HG02610 (cell line): ENCODE measurements at regions not wholly inside any gene's neighbourhood (a gene's known extent, or its start where the extent isn't known, plus 50 kb on each side); places are given as distances from the start of the nearest gene placed in this dataset.
"Not testable (repeated sequence)": the region's sequence is repeated elsewhere in the genome, so short reads cannot be mapped to it uniquely, and the experiment has no call there.

Experiments
- ATAC-seq: cut with Tn5 transposase; IDR thresholded peaks from one replicate; pipeline ENCODE4 v1.9.1; 2021; ENCODE audit warnings: mild to moderate bottlenecking, moderate library complexity; ENCODE audit not compliant: unreplicated experiment

- ATAC-seq = peak; percentile 61
These were observed 65.2 kb downstream of the CCDC195 start for GRCh38 chr2:224650815-224651439.

DNA sequence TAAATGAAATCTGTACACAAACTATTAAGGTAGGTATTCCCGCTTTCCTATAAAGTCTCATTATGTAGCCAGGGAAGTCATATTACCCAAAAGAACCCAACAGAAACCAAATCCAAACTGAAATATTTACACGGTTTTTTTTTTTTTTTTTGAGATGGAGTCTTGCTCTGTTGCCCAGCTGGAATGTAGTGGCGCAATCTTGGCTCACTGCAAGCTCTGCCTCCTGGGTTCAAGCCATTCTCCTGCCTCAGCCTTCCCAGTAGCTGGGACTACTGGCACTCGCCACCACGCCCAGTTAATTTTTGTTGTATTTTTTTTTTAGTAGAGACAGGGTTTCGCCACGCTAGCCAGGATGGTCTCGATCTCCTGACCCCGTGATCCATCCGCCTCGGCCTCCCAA is 62.5 kb upstream of the CUL3 start:
- not testable (repeated sequence) for ATAC-seq

DNA sequence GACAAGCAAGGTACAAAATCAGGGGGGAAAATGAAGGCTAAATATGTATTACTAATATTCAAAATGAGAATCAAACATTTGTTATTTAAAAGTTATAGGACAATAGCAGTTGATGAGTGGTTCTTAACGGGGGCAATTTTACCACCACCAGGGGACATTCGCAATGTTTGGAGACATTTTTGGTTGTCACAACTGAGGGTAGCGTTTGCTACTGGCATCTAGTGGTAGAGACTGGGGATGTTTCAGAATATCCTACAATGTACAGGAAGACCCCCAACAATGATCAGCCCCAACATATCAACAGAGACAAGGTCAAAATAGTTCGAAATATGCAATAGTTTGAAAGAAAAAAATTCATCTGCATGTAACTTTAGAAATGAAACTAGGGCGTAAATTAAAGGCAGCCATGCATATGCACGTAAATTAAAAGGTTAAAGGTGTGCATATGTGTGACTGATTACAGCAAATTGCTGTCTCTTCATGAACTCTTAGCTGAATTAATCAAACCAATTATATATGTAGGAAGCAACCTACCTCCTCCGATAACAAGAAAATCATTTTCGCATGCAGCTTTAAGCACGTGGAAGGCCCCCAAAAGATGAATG is 61.2 kb upstream of the CUL3 start:
- ATAC-seq = peak; percentile 46

DNA sequence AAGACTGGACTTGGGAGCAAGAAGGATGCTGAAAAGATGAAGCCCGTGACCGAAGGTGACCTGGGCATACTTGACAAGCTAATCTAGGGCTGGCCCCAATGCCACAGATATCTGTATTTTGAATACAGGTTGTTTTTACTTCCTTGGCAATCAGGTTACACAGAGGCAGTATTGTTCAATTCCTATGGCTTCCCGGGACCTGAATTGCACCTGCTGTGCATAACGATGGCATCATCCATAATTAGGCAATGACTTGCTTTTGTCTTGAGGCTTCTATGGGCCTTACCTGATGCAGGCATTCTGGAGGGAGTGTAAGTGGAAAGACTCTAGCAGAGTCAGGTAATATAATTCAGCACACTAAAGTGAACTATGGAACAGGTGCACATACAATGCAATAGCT is 60.6 kb upstream of the CUL3 start:
- ATAC-seq = no peak

DNA sequence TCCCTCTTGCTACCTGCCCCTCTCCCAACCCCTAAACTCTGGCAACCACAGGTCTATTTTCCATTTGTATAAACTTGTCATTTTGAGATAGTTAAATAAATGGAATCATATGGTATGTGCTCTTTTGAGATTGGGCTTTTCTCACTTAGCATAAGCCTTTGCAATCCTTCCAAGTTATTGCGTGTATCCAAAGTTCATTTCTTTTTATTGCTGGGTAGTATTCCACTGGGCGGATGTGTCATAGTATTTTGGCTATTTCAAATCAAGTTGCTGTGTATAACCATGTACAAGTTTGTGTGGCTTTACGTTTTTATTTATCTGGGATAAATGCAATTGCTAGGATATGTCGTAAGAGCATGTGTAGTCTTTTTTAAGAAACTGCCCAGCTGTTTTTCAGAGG is 55.5 kb upstream of the CUL3 start:
- no peak for ATAC-seq

DNA sequence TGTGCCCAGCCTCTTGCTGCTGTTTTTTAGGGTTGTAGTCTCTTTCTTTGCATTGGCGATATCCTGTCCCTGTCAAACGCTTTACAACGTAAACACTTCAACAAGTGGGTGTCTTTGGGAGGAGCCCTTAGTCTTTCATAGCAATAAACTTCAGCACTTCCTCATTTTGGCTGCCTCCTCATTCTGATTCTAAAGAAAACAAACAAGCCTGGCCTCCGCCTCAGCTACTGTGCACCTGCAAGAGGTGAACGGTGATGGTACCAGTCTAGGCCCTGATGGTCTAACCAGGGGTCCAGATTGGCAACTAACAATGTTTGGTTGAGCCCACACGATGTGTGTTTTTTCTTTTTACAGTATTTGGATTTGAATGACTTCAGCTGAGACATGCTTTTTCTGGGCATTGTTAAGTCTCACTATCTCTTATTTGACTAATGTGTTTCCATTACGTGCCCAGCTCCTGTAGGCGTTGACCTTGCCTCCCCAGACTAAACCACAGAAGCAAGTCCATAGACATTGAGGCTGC is 53.2 kb upstream of the CUL3 start:
- peak; percentile 88 for ATAC-seq
